NT2/D1 (cell line): ENCODE measurements at regions not wholly inside any gene's neighbourhood (a gene's known extent, or its start where the extent isn't known, plus 50 kb on each side); places are given as distances from the start of the nearest gene placed in this dataset.

ENCODE experiments used
- SUZ12 ChIP-seq: IDR thresholded peaks from 2 replicates; pipeline ENCODE4 v1.6.1; 2011; ENCODE audit not compliant: insufficient read length, insufficient read depth; ENCODE audit errors: extremely low read depth
- YY1 ChIP-seq: IDR thresholded peaks from 2 replicates; pipeline ENCODE4 v1.6.1; 2011; ENCODE audit not compliant: insufficient read length, insufficient read depth

DNA sequence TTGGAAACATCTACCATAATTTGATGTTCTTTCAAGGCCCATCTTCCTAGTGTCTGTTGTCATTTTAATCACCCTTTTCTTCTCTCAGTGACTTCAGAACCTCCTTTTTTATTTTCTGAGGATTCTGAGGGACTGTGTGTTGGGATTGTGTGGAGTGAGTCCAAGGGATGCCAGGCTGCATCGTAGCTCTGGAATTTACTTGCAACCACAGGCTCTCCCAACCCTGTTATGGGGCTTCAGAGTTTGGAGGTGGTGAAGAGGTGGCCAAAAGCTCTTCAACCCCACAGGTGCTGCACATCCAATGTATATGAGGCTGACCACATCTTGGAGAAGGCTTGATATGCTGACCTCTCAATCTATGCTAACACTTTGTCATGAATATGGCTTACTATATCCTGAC lies 79.5 kb upstream of the GPR141 start:
- no peak for TF ChIP-seq YY1
- TF ChIP-seq SUZ12: no peak
